HUES48 (cell line): ENCODE measurements at regions not wholly inside any gene's neighbourhood (a gene's known extent, or its start where the extent isn't known, plus 50 kb on each side); places are given as distances from the start of the nearest gene placed in this dataset.

Source experiments
- H3K27ac ChIP-seq: one replicate; pipeline ENCODE4 v1.7.0; 2013; ENCODE audit warnings: low read depth, low read length, inconsistent platforms
- H3K27me3 ChIP-seq: 2 replicates; pipeline ENCODE4 v1.6.1; 2013; ENCODE audit warnings: mild to moderate bottlenecking, low read length; ENCODE audit not compliant: control insufficient read depth, insufficient read depth
- H3K36me3 ChIP-seq: 2 replicates; pipeline ENCODE4 v1.6.1; 2013; ENCODE audit warnings: low read length; ENCODE audit not compliant: control insufficient read depth, insufficient read depth
- H3K4me1 ChIP-seq: 2 replicates; pipeline ENCODE4 v1.6.1; 2013; ENCODE audit warnings: mild to moderate bottlenecking, low read length; ENCODE audit not compliant: control insufficient read depth, insufficient read depth
- H3K4me3 ChIP-seq: 2 replicates; pipeline ENCODE4 v1.5.1; 2013; ENCODE audit warnings: mild to moderate bottlenecking, low read depth, low read length
- H3K9ac ChIP-seq: 2 replicates; pipeline ENCODE4 v1.6.1; 2013; ENCODE audit warnings: mild to moderate bottlenecking, low read depth, low read length, moderate library complexity
- H3K9me3 ChIP-seq: 2 replicates; pipeline ENCODE4 v1.6.1; 2013; ENCODE audit warnings: low read length; ENCODE audit not compliant: control insufficient read depth, insufficient read depth

DNA sequence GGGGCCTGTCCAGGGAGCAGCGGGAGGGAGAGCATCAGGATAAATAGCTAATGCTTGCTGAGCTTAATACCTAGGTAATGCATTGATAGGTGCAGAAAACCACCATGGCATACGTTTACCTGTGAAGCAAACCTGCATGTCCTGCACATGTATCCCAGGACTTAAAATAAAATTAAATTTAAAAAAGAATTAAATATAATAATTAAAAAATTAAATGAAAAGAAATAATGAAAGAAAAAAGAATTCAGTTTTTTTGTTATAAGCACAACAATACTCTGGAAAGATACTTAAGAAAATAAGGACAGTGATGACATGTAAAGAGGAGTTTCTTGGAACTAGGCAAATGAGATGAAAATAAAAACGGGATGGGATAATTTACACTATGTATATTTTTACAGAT lies 386.2 kb downstream of the LRRIQ3 start:
- Histone ChIP-seq H3K27me3 (no peaks in the 10 kb centered on the region), H3K9ac (no peak overlapping the region), H3K9me3 (no peaks in the 10 kb centered on the region), H3K36me3 (no peaks in the 10 kb centered on the region), H3K4me1 (no peaks in the 10 kb centered on the region), H3K4me3 (no peak overlapping the region), H3K27ac (no peak overlapping the region)

DNA sequence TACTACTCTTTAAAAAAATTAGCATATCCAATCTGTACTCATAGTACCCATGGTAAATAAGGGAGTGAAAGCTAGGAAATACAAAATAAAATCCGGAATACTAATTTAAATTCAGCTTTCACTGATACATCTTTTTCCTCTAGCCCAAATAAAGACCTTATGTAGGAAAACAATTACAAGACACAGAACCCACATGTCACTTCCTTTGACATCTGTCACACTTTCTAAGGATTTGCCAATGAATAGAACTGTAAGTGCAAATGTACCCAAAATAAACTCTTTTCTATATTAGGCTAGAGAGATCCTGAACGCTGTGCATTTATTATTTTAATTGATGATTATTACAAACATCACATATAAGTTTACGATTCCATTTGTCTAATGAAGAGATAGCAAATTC lies 393.0 kb downstream of the LRRIQ3 start:
- H3K9me3 ChIP-seq, result no peaks in the 10 kb centered on the region
- no peaks in the 10 kb centered on the region for H3K36me3 ChIP-seq
- H3K9ac ChIP-seq, result no peak overlapping the region
- H3K27ac ChIP-seq, result no peak overlapping the region
- no peaks in the 10 kb centered on the region for H3K4me1 ChIP-seq
- H3K4me3 ChIP-seq, result no peak overlapping the region
- no peaks in the 10 kb centered on the region for H3K27me3 ChIP-seq

- H3K27ac ChIP-seq, result no peak overlapping the region
- H3K27me3 ChIP-seq, result no peaks in the 10 kb centered on the region
- H3K9me3 ChIP-seq, result no peaks in the 10 kb centered on the region
- H3K9ac ChIP-seq, result no peak overlapping the region
- no peaks in the 10 kb centered on the region for H3K4me1 ChIP-seq
- H3K4me3 ChIP-seq, result no peak overlapping the region
- no peaks in the 10 kb centered on the region for H3K36me3 ChIP-seq
Measured at GRCh38 chr1:73803380-73803779, 394.6 kb downstream of the LRRIQ3 start.

GRCh38 chr1:73801912-73802429 lies 396.0 kb downstream of the LRRIQ3 start:
- Histone ChIP-seq H3K4me1 (no peaks in the 10 kb centered on the region), H3K27ac (no peak overlapping the region), H3K27me3 (no peaks in the 10 kb centered on the region), H3K36me3 (no peaks in the 10 kb centered on the region), H3K4me3 (no peak overlapping the region), H3K9ac (no peak overlapping the region), H3K9me3 (no peaks in the 10 kb centered on the region)

DNA sequence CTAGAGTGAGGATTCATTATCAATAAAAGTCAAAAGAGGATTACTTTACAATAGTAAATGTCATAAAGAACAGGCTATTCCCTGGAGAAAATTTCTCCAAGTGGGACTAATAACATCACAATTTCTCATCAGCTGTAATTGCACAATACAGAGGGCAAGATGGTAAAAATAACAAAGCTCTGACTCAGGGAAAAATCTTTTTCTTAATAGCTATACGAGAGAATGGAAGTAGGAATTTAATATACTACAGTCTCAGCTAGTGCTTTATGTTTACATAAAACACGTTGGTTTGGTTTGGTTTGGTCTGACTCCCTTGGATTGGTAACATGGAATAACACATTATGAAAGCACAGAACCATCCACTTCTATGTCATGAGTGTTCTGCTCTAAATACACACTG lies 397.6 kb downstream of the LRRIQ3 start:
- Histone ChIP-seq H3K27me3 (no peaks in the 10 kb centered on the region), H3K9me3 (no peaks in the 10 kb centered on the region), H3K36me3 (no peaks in the 10 kb centered on the region), H3K27ac (no peak overlapping the region), H3K4me1 (no peaks in the 10 kb centered on the region), H3K9ac (no peak overlapping the region), H3K4me3 (no peak overlapping the region)

GRCh38 chr1:73789965-73790364 lies 408.0 kb downstream of the LRRIQ3 start:
- no peaks in the 10 kb centered on the region for H3K4me1 ChIP-seq
- H3K4me3 ChIP-seq, result no peak overlapping the region
- H3K9ac ChIP-seq, result no peak overlapping the region
- no peaks in the 10 kb centered on the region for H3K36me3 ChIP-seq
- H3K9me3 ChIP-seq, result no peaks in the 10 kb centered on the region
- H3K27ac ChIP-seq, result no peak overlapping the region
- H3K27me3 ChIP-seq, result no peaks in the 10 kb centered on the region

DNA sequence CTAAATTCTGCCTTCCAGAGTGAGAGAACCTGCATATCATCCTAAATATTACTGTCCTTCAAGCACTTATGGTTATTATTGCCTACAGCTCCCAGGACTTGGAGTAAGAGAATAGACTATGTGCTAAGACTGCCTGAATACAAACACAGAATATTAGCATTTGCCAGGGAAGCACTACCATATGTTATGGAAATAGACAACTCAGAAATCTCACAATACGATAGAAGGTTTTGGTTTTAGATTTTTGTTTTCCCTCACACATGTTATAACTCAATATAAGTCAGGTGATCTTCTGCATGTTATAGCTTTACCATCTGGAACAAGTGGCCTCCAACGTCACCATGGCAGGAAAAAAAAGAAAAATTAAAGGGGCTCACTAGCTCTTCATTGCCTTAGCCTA lies 413.9 kb downstream of the LRRIQ3 start:
- Histone ChIP-seq H3K9me3 (no peaks in the 10 kb centered on the region), H3K27ac (no peak overlapping the region), H3K27me3 (no peaks in the 10 kb centered on the region), H3K4me3 (no peak overlapping the region), H3K4me1 (no peaks in the 10 kb centered on the region), H3K36me3 (no peaks in the 10 kb centered on the region), H3K9ac (no peak overlapping the region)

DNA sequence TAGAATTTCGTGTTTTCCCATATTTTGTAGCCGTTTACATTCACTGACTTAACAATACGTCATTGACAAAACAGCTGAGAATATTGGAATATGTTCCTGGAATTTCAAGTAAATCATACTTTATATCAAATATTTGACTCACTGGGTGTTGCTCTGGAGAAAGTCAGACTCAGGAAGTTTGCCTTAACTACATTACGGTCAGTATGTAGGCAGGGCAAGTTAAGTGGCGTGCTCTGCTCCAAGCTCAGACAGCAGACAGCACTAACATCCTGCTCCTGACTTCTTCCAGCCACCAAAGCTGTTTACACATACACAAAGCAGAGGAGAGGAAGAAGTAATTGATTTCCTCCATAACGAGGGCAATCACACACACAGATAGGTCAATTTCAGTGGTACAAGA lies 414.6 kb downstream of the LRRIQ3 start:
- no peaks in the 10 kb centered on the region for H3K27me3 ChIP-seq
- no peak overlapping the region for H3K27ac ChIP-seq

GRCh38 chr1:73782901-73783300 lies 415.1 kb downstream of the LRRIQ3 start:
- Histone ChIP-seq H3K27me3 (no peaks in the 10 kb centered on the region), H3K9me3 (no peaks in the 10 kb centered on the region), H3K27ac (no peak overlapping the region), H3K36me3 (no peaks in the 10 kb centered on the region), H3K9ac (no peak overlapping the region), H3K4me1 (no peaks in the 10 kb centered on the region), H3K4me3 (no peak overlapping the region)

More for the DNA sequence above, 414.6 kb downstream of the LRRIQ3 start:
- H3K4me1 ChIP-seq, result no peaks in the 10 kb centered on the region
- no peak overlapping the region for H3K9ac ChIP-seq
- H3K9me3 ChIP-seq, result no peaks in the 10 kb centered on the region
- H3K4me3 ChIP-seq, result no peak overlapping the region
- no peaks in the 10 kb centered on the region for H3K36me3 ChIP-seq

DNA sequence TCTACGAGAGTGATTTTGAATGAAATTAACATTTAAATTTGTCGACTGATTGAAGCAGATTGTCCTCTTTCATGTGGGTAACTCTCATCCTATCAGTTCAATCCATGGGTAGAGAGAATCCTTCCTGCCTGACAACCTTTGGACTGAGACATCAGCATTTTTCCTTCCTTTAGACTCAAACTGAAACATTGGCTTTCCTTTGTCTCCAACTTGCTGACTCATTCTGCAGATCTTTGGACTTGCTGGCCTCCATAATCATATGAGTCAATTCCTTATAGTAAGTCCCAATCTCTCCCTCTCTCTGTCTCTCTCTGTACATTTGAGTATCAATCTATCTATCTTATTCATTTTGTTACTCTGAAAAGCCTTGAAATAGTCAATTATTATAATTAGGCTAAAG lies 416.7 kb downstream of the LRRIQ3 start:
- no peaks in the 10 kb centered on the region for H3K36me3 ChIP-seq
- no peak overlapping the region for H3K9ac ChIP-seq
- H3K4me3 ChIP-seq, result no peak overlapping the region
- H3K4me1 ChIP-seq, result no peaks in the 10 kb centered on the region
- H3K27ac ChIP-seq, result no peak overlapping the region
- no peaks in the 10 kb centered on the region for H3K27me3 ChIP-seq
- no peaks in the 10 kb centered on the region for H3K9me3 ChIP-seq

DNA sequence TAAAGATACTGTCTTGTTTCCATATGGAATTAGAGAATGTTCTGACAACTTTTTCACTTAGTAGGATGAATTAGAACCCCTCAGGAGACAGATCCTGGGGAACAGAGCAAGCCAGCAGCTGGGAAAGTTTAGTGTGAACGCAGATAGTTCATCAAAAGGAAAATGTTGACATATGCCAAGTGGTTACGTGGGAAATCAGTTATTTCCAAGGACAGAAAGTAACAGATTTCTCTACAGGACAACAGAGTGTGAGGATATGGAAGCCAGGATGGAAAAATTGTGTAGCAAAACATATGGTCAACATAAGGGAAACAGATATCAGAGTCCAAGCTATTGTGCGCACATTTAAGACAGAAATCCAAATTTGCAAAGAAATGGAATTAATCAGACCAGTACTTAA lies 419.5 kb downstream of the LRRIQ3 start:
- Histone ChIP-seq H3K4me3 (no peak overlapping the region), H3K9ac (no peak overlapping the region), H3K36me3 (no peaks in the 10 kb centered on the region), H3K4me1 (no peaks in the 10 kb centered on the region), H3K27ac (no peak overlapping the region), H3K9me3 (no peaks in the 10 kb centered on the region), H3K27me3 (no peaks in the 10 kb centered on the region)

- Histone ChIP-seq H3K27me3 (no peaks in the 10 kb centered on the region), H3K4me1 (no peaks in the 10 kb centered on the region), H3K9ac (no peak overlapping the region), H3K27ac (no peak overlapping the region), H3K36me3 (no peaks in the 10 kb centered on the region), H3K4me3 (no peak overlapping the region), H3K9me3 (no peaks in the 10 kb centered on the region)
Measured at GRCh38 chr1:73775896-73776295, 422.1 kb downstream of the LRRIQ3 start.
